Erythroblast (primary cell): ENCODE measurements at regions not wholly inside any gene's neighbourhood (a gene's known extent, or its start where the extent isn't known, plus 50 kb on each side); places are given as distances from the start of the nearest gene placed in this dataset.

Experiments
- GATA1 ChIP-seq: IDR thresholded peaks from 2 replicates; pipeline ENCODE4 v1.6.1; 2011; ENCODE audit warnings: low read depth, mild to moderate bottlenecking, control low read depth, low read length, moderate library complexity
- POLR2A ChIP-seq: IDR thresholded peaks from 2 replicates; pipeline ENCODE4 v1.6.1; 2011; ENCODE audit warnings: mild to moderate bottlenecking, low read length

DNA sequence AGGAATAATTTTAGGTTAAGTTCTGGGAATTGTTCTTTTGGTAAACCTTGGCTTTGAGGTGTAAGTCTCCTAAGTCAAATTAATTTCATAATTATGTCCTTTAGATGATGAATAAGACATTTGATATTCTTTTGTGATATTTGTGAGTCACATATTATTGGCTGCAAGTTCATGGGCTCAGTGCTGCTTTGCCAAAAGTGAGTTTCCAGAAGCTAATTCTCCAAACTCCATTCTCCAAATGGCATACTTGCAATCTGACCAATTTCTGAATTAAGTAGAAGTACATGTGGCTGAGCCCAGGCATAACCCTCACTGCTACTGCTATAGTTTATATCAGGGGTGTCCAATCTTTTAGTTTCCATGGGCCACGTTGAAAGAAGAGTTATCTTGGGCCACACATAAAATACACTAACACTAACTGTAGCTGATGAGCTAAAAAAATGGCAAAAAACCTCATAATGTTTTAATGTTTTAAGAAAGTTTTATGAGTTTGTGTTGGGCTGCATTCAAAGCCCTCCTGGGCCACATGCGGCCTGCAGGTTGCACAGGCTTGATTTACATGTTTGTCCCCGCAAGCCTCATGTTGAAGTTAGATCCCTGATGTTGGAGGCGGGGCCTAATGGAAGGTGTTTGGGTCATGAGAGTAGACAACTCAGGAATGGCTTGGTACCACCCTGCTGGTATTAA is 196.1 kb downstream of the ZNF330 start:
- TF ChIP-seq POLR2A (no peak), GATA1 (no peak)
